Stomach (tissue), 4 donors: ENCODE measurements at regions not wholly inside any gene's neighbourhood (a gene's known extent, or its start where the extent isn't known, plus 50 kb on each side); places are given as distances from the start of the nearest gene placed in this dataset.

ENCODE experiments used
- EP300 ChIP-seq: sonication (generic); formaldehyde crosslinking; IDR thresholded peaks from one replicate; pipeline ENCODE4 v1.6.1; 2017; ENCODE audit warnings: antibody characterized with exemption
- POLR2AphosphoS5 ChIP-seq, 3 donors: sonication (generic); formaldehyde crosslinking; IDR thresholded peaks; one replicate each; pipeline ENCODE4 v1.6.1; 2016; ENCODE audit warnings: antibody characterized with exemption in 3 of 3

- TF ChIP-seq POLR2AphosphoS5 (IDR thresholded peaks at IDR 0.05) = no peak
- no peak for TF ChIP-seq EP300
Measured at GRCh38 chr14:48900565-48900964, 685.6 kb downstream of the RPS29 start.
